ENCODE measurements at regions not wholly inside any gene's neighbourhood (a gene's known extent, or its start where the extent isn't known, plus 50 kb on each side); places are given as distances from the start of the nearest gene placed in this dataset.

- TF ChIP-seq CTCF (IDR thresholded peaks at IDR 0.05; ENCODE audit: insufficient read depth, low read length) = no peak
- TF ChIP-seq REST (IDR thresholded peaks at IDR 0.05; ENCODE audit: insufficient replicate concordance, low read depth) = no peak
- TF ChIP-seq SPI1 (IDR thresholded peaks at IDR 0.05; ENCODE audit: borderline replicate concordance, low read depth) = no peak
These were observed 339.1 kb downstream of the NFIB start for GRCh38 chr9:13974891-13975290.
